Ishikawa (cell line): ENCODE measurements at regions not wholly inside any gene's neighbourhood (a gene's known extent, or its start where the extent isn't known, plus 50 kb on each side); places are given as distances from the start of the nearest gene placed in this dataset.

Experiments
- CEBPB ChIP-seq: IDR thresholded peaks from 2 replicates; pipeline ENCODE4 v1.6.1; 2012
- CREB1 ChIP-seq: IDR thresholded peaks from 2 replicates; pipeline ENCODE4 v1.6.1; 2012; ENCODE audit warnings: low read depth
- EGR1 ChIP-seq: IDR thresholded peaks from 2 replicates; pipeline ENCODE4 v1.6.1; 2012
- EP300 ChIP-seq: IDR thresholded peaks from 2 replicates; pipeline ENCODE4 v1.6.1; 2012; ENCODE audit warnings: borderline replicate concordance
- FOXM1 ChIP-seq: IDR thresholded peaks from 2 replicates; pipeline ENCODE4 v1.6.1; 2012; ENCODE audit warnings: low read depth, borderline replicate concordance
- NFIC ChIP-seq: IDR thresholded peaks from 2 replicates; pipeline ENCODE4 v1.6.1; 2012
- RAD21 ChIP-seq: IDR thresholded peaks from 2 replicates; pipeline ENCODE4 v1.6.1; 2012; ENCODE audit warnings: low read depth
- TAF1 ChIP-seq: IDR thresholded peaks from 2 replicates; pipeline ENCODE4 v1.6.1; 2012; ENCODE audit warnings: low read depth, mild to moderate bottlenecking
- TCF12 ChIP-seq: IDR thresholded peaks from 2 replicates; pipeline ENCODE4 v1.6.1; 2012; ENCODE audit warnings: low read depth
- TEAD4 ChIP-seq: IDR thresholded peaks from 2 replicates; pipeline ENCODE4 v1.6.1; 2012
- YY1 ChIP-seq: IDR thresholded peaks from 2 replicates; pipeline ENCODE4 v1.6.1; 2012; ENCODE audit warnings: low read depth
- ZBTB7A ChIP-seq: IDR thresholded peaks from 2 replicates; pipeline ENCODE4 v1.6.1; 2012; ENCODE audit warnings: low read depth
- TF ChIP-seq, protein P1 (sequence below): IDR thresholded peaks from 2 replicates; pipeline ENCODE4 v1.6.1; 2012; ENCODE audit warnings: low read depth, mild to moderate bottlenecking
- TF ChIP-seq, protein P2 (sequence below): IDR thresholded peaks from 2 replicates; pipeline ENCODE4 v1.6.1; 2012
- TF ChIP-seq, protein P3 (sequence below): IDR thresholded peaks from 2 replicates; pipeline ENCODE4 v1.6.1; 2012

DNA sequence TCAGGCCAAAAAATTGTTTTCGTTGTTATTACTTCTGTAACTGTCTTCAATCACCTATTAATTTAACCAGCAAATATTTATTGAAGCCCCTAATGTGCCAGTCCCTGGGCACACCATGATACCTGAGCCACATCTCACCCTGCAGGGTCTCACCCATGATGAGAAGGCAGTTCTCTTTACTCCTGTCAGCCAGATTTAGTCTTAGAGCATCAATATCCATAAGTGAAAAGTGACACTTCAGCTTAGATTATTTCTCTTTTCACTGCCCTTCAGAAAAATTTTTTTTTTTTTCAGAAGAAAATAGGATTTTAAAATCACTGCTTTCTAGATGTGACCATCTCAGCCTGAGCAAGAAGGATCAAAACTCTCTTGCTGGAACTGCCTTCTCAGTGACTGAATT lies 258.6 kb upstream of the NFE2L3 start:
- TF ChIP-seq TCF12 (no peak), ZBTB7A (no peak), CREB1 (no peak), TEAD4 (no peak), YY1 (no peak), NFIC (no peak), CEBPB (no peak), EP300 (no peak), FOXM1 (no peak), TAF1 (no peak), EGR1 (no peak)
- TF ChIP-seq, protein P1, sequence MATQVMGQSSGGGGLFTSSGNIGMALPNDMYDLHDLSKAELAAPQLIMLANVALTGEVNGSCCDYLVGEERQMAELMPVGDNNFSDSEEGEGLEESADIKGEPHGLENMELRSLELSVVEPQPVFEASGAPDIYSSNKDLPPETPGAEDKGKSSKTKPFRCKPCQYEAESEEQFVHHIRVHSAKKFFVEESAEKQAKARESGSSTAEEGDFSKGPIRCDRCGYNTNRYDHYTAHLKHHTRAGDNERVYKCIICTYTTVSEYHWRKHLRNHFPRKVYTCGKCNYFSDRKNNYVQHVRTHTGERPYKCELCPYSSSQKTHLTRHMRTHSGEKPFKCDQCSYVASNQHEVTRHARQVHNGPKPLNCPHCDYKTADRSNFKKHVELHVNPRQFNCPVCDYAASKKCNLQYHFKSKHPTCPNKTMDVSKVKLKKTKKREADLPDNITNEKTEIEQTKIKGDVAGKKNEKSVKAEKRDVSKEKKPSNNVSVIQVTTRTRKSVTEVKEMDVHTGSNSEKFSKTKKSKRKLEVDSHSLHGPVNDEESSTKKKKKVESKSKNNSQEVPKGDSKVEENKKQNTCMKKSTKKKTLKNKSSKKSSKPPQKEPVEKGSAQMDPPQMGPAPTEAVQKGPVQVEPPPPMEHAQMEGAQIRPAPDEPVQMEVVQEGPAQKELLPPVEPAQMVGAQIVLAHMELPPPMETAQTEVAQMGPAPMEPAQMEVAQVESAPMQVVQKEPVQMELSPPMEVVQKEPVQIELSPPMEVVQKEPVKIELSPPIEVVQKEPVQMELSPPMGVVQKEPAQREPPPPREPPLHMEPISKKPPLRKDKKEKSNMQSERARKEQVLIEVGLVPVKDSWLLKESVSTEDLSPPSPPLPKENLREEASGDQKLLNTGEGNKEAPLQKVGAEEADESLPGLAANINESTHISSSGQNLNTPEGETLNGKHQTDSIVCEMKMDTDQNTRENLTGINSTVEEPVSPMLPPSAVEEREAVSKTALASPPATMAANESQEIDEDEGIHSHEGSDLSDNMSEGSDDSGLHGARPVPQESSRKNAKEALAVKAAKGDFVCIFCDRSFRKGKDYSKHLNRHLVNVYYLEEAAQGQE = no peak
- TF ChIP-seq, protein P2, sequence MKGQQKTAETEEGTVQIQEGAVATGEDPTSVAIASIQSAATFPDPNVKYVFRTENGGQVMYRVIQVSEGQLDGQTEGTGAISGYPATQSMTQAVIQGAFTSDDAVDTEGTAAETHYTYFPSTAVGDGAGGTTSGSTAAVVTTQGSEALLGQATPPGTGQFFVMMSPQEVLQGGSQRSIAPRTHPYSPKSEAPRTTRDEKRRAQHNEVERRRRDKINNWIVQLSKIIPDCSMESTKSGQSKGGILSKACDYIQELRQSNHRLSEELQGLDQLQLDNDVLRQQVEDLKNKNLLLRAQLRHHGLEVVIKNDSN = no peak

DNA sequence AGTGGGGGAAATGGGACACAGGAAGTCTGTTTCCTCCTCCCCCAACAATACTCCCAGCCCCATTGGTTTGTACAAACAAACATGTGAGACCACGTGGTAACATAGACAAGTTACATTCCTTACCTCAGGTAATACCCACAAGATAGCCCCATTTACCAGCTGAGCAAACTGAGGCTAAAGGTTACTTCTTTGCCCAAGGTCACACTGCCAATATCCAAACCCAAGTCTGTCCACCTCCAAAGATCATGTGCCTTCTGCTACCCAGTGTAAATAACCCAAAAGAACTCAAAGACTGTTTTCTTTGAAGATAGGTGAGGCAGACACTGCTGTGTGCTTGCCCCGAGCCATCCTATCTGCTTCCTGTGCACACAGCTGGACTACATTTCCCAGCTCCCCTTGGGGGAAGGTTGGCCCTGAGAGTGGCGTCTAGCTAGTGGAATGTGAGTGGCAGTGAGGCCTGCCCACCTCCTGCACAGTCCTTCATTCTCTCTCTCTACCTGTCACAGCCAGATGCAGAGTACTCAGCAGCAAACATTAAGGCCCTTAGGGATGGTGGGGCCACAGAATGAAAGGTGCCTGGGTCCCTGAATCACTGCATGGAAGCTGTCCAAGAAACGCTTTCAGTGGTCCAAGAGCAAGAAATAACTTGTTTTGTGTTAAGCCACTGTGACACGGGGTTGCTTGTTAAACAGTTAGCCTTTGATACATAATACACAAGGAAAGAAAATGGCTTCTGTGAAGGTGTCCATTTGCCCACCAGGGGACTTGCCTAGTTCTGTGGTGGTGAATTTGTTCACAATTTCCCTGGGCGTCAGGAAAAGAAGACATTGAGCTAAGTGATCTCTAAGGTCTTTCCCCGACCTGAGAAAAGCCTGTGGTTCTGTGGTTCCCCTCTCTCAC lies 257.7 kb upstream of the NFE2L3 start:
- TF ChIP-seq TEAD4 (peak; percentile 10; the same call in 1 of the 2 replicates), NFIC (no peak), ZBTB7A (no peak)

DNA sequence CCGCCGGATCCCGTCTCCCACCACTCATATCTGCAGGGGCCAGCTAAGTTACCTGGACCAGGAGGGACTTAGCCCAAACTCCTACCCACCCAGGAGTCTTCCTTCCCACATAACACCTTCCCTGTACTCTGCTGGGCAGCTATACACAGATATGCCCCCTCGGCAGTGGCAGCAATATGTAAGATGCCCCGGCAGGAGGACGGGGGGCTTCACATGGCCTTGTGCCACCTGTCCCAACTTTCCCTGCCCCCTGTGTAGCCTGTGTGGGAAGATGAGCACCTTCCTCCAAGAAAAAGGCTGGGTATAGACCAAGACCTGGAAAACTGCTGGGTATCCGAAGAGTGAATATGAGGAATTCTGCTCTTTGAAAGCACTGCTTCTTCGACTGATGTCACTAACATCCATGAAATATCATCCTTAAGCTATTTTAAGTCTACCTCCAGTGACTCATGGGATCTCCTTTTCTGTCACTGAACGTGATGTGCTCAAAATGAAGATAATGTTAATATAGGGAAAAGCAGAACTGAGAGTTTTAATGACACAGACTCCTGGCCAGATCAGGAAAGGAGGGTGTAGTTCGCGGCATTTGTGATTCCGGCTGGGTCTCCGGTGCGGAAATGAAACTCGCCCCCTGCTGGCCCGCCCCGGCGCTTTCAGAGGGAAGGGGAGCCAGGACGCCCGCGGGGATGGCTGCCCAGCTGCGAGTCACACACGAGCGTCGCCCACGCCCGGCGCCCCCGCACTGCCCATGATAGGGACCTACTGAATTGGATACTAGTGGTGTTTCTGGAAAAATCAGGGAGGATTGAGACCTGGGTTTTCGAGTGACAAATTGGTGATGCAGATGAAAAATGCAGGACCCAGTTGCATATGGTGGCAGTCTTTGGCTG lies 256.9 kb upstream of the NFE2L3 start:
- no peak for TF ChIP-seq YY1
- no peak for TF ChIP-seq CEBPB
- TF ChIP-seq TCF12 = no peak
- TF ChIP-seq, protein P3, sequence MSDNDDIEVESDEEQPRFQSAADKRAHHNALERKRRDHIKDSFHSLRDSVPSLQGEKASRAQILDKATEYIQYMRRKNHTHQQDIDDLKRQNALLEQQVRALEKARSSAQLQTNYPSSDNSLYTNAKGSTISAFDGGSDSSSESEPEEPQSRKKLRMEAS = no peak
- TF ChIP-seq, protein P1 = no peak
- TF ChIP-seq NFIC = no peak
- TF ChIP-seq EGR1 = peak; percentile 63
- no peak for TF ChIP-seq RAD21

DNA sequence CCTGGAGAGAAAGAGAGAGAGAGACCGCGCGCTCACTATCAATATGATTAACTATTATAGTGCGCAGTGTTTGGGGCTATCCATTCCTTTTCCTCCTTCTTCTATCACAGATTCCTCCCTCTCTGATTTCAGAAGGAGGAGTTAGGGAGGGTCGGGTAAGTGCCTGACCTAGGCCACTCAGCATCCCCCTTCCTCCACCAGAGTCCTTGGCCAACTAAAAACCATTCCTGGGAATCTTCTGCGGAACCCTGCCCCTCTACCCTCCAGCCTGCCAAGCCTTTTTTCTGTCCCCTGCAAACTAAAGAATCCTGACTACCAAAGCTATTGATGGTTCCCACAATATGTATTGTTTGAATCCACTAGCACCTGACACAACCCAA lies 256.2 kb upstream of the NFE2L3 start:
- TF ChIP-seq, protein P3 = no peak
- TF ChIP-seq TAF1 (no peak), RAD21 (no peak), NFIC (no peak), ZBTB7A (no peak), CREB1 (no peak), CEBPB (no peak), TCF12 (no peak)
- TF ChIP-seq, protein P1 = no peak
